HUDEP-2 (cell line): ENCODE measurements at regions not wholly inside any gene's neighbourhood (a gene's known extent, or its start where the extent isn't known, plus 50 kb on each side); places are given as distances from the start of the nearest gene placed in this dataset.
"Not testable (repeated sequence)": the region's sequence is repeated elsewhere in the genome, so short reads cannot be mapped to it uniquely, and the experiment has no call there.

Experiments used
- DNase-seq, 76 experiments: peaks; one replicate each; lab custom pipeline; 2025; ENCODE audit not compliant: unreplicated experiment in 76 of 76; lab: John Stamatoyannopoulos, UW

GRCh38 chr4:134914250-134914649 is 712.7 kb upstream of the PABPC4L start:
- not testable (repeated sequence) for DNase-seq

GRCh38 chr4:134911941-134912340 is 710.4 kb upstream of the PABPC4L start:
- no peak for DNase-seq

- DNase-seq, result peak in 4 of 76 experiments; percentile 1 to 30 (median 6)
Measured at GRCh38 chr4:134906404-134907023, 704.9 kb upstream of the PABPC4L start.

- no peak for DNase-seq
Measured at GRCh38 chr4:134905061-134905460, 703.5 kb upstream of the PABPC4L start.

GRCh38 chr4:134888156-134888555 is 686.6 kb upstream of the PABPC4L start:
- DNase-seq, result no peak

- no peak for DNase-seq
Measured at GRCh38 chr4:134885436-134885835, 683.8 kb upstream of the PABPC4L start.

GRCh38 chr4:134883831-134884449 is 682.4 kb upstream of the PABPC4L start:
- peak in 1 of 76 experiments; percentile 1 for DNase-seq

GRCh38 chr4:134879019-134879418 is 677.4 kb upstream of the PABPC4L start:
- DNase-seq, result no peak

GRCh38 chr4:134867027-134867426 is 665.4 kb upstream of the PABPC4L start:
- DNase-seq, result no peak

- DNase-seq, result no peak
Measured at GRCh38 chr4:134865675-134866074, 664.1 kb upstream of the PABPC4L start.

GRCh38 chr4:134862116-134862515 is 660.5 kb upstream of the PABPC4L start:
- no peak for DNase-seq

- DNase-seq, result no peak
Measured at GRCh38 chr4:134848681-134849080, 647.1 kb upstream of the PABPC4L start.

- DNase-seq, result not testable (repeated sequence)
Measured at GRCh38 chr4:134830741-134831140, 629.2 kb upstream of the PABPC4L start.

GRCh38 chr4:134812611-134813010 is 611.0 kb upstream of the PABPC4L start:
- no peak for DNase-seq

- DNase-seq, result no peak
Measured at GRCh38 chr4:134807231-134807745, 605.7 kb upstream of the PABPC4L start.

- no peak for DNase-seq
Measured at GRCh38 chr4:134798573-134798972, 597.0 kb upstream of the PABPC4L start.

GRCh38 chr4:134787315-134787714 is 585.7 kb upstream of the PABPC4L start:
- no peak for DNase-seq

GRCh38 chr4:134780244-134780643 is 578.7 kb upstream of the PABPC4L start:
- peak in 6 of 76 experiments; percentile 4 to 32 (median 12) for DNase-seq

GRCh38 chr4:134777606-134778005 is 576.0 kb upstream of the PABPC4L start:
- DNase-seq, result peak in 4 of 76 experiments; percentile 1 to 29 (median 4)

- no peak for DNase-seq
Measured at GRCh38 chr4:134773497-134774000, 572.0 kb upstream of the PABPC4L start.

- no peak for DNase-seq
Measured at GRCh38 chr4:134762053-134762452, 560.5 kb upstream of the PABPC4L start.

GRCh38 chr4:134756421-134756820 is 554.8 kb upstream of the PABPC4L start:
- DNase-seq, result no peak
